NCI-H2107 treated with DMSO at 0.1 percent for 48 hours (cell line): ENCODE measurements at regions not wholly inside any gene's neighbourhood (a gene's known extent, or its start where the extent isn't known, plus 50 kb on each side); places are given as distances from the start of the nearest gene placed in this dataset.
"Not testable (repeated sequence)": the region's sequence is repeated elsewhere in the genome, so short reads cannot be mapped to it uniquely, and the experiment has no call there.

Experiments used
- DNase-seq: peaks from one replicate; lab custom pipeline; 2025; ENCODE audit not compliant: unreplicated experiment; lab: John Stamatoyannopoulos, UW

- no peak for DNase-seq
These were observed 267.4 kb upstream of the NRXN1 start for GRCh38 chr2:51299370-51299769.

GRCh38 chr2:51297488-51297887 is 265.6 kb upstream of the NRXN1 start:
- DNase-seq: no peak

GRCh38 chr2:51293566-51294200 is 261.8 kb upstream of the NRXN1 start:
- no peak for DNase-seq

GRCh38 chr2:51291762-51292551 is 260.0 kb upstream of the NRXN1 start:
- DNase-seq: no peak

- DNase-seq: no peak
These were observed 258.8 kb upstream of the NRXN1 start for GRCh38 chr2:51290725-51291124.

DNA sequence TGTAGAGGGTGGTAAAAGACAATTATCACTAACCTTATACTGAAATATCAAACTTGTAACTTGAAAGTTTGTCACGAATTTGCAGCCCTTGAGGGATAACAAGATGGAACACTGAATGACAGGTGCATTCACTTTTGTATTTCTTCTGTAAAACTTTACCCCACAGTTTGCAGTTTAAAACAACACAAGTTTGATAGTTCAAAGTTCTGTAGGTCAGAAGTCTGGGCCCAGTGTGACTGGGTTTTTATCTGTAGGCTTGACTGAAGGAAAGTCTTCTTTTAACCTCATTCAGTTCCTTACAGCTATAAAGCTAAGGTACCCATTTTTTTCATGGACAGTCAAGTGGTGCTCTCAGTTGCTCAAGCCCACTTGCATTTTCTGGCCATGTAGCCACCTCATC is 257.1 kb upstream of the NRXN1 start:
- no peak for DNase-seq

- DNase-seq: no peak
These were observed 236.3 kb upstream of the NRXN1 start for GRCh38 chr2:51268191-51268590.

DNA sequence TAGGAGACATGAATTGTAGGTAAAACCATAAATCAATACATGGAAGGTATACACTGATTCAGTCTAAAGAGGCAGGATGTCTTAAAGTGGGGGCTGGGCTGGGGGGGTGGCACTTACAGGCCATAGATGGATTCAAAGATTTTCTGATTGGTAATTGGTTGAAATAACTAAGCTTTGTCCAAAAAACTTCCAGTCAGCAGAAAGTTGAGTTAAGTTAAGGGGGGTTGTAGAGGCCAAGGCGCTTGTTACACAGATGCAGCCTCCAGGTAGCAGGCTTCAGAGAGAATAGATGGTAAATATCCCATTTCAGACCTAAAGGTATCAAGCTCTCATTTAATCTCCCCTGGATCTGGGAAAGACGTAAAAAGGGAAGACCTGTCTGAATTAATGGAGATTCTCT is 233.6 kb upstream of the NRXN1 start:
- no peak for DNase-seq

DNA sequence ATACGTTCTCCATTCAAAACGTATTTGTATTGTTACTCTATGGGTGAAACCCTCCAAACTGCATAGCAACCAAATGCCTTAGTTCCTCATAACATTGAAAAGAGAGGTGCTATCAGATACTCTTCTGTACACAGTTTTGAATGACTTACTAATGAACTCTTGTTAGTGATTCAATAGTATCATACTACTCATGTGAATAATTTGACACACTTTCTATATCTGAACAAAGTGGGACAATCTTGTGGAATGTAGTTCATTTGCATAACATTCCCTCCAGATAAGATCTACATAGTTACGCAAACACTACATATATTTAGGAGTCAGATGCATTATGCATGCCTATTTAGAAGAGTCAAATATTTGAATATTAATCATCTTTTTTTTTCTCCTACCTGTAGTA is 232.0 kb upstream of the NRXN1 start:
- DNase-seq: peak; percentile 41

DNA sequence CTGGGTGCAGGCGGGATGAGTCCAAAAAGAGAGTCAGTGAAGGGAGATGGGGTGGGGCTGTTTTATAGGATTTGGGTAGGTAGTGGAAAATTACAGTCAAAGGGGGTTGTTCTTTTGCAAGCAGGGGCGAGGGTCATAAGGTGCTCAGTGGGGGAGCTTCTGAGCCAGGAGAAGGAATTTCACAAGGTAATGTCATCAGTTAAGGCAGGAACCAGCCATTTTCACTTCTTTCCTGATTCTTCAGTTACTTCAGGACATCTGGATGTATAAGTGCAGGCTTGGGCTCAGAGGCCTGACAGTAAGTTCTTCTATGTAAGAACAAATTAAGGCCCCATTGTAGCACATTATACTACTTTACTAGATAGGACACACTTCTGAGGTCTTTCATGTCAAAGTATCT is 231.2 kb upstream of the NRXN1 start:
- not testable (repeated sequence) for DNase-seq

GRCh38 chr2:51258301-51258700 is 226.4 kb upstream of the NRXN1 start:
- no peak for DNase-seq

GRCh38 chr2:51256736-51257135 is 224.8 kb upstream of the NRXN1 start:
- DNase-seq: no peak

- DNase-seq: no peak
These were observed 219.4 kb upstream of the NRXN1 start for GRCh38 chr2:51251356-51251755.

GRCh38 chr2:51247252-51247805 is 215.4 kb upstream of the NRXN1 start:
- no peak for DNase-seq

- no peak for DNase-seq
These were observed 212.1 kb upstream of the NRXN1 start for GRCh38 chr2:51243892-51244535.

- DNase-seq: no peak
These were observed 205.8 kb upstream of the NRXN1 start for GRCh38 chr2:51237626-51238271.

DNA sequence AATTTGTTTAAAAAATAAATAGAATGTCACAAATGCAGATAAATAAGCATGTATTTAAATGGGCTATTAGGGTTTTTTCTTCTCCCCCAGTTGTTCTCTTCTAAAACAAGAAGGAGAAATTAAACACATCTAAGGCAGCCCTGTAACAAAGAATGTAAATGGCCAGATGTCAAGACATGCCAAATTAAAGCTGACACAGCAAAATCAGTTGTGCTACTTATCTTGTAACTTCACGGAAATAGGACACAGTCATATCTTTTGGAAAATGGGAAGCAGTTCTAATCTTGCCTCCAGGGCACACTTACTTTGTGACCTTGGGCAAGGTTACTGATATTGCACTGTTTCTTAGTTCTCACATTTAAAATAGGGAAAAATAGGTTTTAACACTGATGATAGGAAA is 200.1 kb upstream of the NRXN1 start:
- no peak for DNase-seq

GRCh38 chr2:51231071-51231470 is 199.1 kb upstream of the NRXN1 start:
- DNase-seq: no peak

DNA sequence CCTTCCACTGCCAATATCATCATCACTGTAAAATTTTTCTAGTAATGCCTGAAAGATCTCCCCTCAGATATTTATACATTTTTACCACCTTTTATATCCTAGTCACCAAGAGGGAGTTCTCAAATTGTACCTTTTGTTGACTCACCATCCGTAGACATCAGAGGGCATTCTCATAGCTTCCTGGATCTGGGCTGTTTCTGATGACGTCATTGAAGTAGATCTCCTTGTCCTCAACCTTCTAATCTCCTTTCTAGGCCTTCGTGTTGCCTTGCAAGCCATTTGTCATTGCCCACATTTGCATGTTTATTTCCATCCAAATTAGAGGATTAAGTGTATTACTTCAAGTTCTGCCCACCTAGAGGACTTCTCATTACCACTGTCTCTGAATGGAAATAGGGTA is 193.4 kb upstream of the NRXN1 start:
- no peak for DNase-seq

GRCh38 chr2:51224790-51225189 is 192.9 kb upstream of the NRXN1 start:
- no peak for DNase-seq

DNA sequence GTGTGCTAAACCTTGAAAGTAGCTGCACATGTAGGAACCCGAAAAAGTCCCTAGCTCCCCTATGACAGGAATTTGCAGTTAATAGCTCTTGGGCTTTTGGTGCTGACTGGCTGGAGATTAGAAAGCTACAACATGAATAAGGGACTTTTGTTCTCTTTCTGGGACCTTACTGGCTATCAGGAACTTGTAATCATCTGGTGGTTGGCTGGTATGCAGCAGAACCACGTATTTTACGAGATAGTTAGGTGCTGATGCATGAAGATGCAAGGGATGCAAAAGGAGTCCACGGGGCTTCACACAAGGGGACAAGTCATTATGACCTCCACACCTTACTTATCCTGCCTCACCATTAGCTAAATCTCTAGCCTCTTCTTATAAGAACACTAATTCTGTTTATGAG is 190.2 kb upstream of the NRXN1 start:
- DNase-seq: no peak
